NCI-H128 (cell line): ENCODE measurements at regions not wholly inside any gene's neighbourhood (a gene's known extent, or its start where the extent isn't known, plus 50 kb on each side); places are given as distances from the start of the nearest gene placed in this dataset.

Source experiments
- DNase-seq: peaks from one replicate; lab custom pipeline; 2025; ENCODE audit not compliant: unreplicated experiment; lab: John Stamatoyannopoulos, UW

DNA sequence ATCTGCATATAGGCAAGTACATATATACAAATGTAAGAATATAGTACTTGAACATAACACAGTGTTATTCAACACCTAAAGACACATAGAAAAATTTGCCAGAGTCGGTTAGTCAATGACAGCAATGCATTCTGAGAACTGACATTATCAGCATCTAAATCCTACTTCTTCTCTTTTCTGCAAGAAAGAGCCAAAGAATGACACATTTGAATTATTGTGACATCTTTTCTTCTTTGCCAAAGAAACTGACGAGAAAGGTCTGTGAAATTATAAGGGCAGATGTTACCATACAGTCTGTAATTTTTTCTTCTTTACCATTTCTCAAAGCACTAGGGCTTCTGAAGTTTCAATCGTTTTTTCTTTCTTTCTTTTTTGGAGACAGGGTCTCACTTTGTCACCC is 350.9 kb upstream of the NBEA start:
- no peak for DNase-seq

GRCh38 chr13:34591900-34592529 is 350.1 kb upstream of the NBEA start:
- DNase-seq = no peak

- DNase-seq = no peak
Observed at GRCh38 chr13:34593658-34594057, 348.4 kb upstream of the NBEA start.

- DNase-seq = no peak
Observed at GRCh38 chr13:34594507-34594906, 347.6 kb upstream of the NBEA start.

DNA sequence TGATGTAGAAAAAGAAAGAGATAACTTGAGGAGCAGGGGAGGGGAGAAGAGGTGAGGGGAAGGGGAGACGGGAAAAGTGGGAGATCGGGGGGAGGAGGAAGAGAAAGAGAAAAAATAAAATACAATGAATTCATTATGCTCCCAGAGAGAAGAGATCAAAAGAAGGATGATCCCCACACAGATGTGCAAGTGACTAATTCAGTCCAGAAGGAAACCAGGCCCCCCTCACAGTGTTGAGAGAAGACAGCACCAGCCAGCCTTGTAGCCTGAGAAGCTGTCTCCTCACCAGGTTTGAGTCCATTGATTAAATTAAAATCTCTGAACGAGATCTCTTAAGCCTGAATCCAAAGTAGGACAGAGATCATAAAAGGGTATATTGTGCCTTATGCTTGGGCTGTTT is 333.7 kb upstream of the NBEA start:
- DNase-seq = no peak

DNA sequence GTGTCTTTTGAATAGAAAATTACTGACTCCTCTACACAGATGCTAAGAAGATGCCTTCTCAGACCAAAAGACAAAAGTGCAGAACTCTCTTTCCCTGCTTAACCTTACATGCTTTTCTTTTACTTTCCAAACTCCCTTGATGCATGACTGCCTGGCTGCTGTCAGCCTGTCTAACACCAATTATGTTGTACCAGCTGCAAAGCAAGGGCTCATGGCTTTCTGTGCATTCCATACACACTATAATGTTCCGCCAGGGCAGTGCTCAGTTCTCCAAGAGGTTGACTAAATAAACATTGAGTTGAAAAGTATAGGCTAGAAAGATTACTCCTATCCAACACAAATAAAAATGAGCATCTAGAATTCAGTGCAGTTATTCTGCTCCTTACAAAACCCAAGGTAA is 330.4 kb upstream of the NBEA start:
- DNase-seq = no peak

- no peak for DNase-seq
Observed at GRCh38 chr13:34617473-34618083, 324.5 kb upstream of the NBEA start.

GRCh38 chr13:34618654-34619053 is 323.4 kb upstream of the NBEA start:
- no peak for DNase-seq

GRCh38 chr13:34619326-34619725 is 322.7 kb upstream of the NBEA start:
- no peak for DNase-seq

DNA sequence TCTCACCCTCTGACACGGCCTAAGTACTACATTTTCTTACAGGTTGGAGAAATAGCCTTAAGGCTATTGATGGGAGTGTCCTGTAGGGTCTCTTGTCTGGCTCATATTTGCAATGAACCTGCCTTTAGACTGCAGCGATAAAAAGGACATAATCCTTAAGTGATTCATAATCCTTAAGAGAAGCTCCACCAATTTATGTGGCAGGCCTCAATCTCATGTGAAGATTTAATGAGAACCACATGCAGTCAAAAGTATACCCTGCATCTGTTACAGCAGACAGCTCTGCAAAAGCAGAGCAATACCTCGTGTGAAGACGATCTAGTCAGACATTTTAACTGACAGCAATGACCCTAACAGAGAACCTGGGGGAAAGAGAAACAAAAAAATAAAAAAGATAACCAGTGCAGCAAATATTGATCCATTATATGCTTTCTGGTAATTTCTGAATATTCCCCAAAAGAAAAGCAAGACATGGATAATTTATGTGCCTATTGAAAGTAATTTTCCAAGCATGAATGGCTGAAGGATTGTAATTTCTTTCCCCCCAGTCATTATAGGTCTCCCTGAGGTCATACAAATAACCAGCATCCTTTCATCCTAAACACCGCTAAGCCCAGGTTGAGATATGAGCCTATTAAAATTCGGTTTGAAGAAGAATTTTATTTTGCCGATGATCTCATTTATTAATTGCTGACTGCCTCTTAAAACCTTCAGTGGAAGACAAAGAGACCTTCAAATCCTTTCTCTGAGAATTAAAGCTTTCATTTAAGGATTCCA is 321.8 kb upstream of the NBEA start:
- no peak for DNase-seq

- DNase-seq = no peak
Observed at GRCh38 chr13:34620862-34621261, 321.2 kb upstream of the NBEA start.

GRCh38 chr13:34623331-34623730 is 318.7 kb upstream of the NBEA start:
- DNase-seq = no peak

DNA sequence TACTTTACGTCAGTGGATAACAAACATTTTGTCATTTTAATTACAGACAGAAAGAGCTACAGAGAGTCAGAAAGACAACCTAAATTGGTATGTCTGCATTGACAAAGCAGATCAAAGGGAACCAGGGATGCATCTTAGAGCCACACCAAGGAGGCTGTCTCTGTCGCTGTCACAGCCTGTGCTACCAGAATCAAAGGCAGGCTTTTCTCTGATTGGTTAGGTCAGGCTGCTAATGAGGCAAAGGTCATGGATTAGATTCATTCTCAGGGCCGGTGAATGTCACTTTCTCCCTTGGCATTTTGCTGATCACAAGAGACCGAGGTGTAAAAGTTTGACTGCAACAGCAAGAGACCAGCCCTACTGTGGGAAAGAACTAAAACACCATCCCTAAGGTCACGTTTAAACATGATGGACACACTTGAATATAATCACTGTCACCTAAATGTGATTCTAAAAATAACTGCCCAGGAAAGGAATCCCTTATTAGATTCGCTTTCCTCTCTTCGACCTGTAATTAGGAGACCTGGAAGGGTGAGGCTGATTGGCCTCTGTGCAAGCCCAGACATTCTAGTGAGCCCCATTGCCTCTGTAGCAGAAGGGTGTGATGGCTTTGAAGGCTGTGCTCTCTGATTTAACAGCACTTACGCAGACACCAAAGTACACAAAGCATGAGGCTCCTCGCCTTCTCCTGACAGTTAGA is 314.4 kb upstream of the NBEA start:
- no peak for DNase-seq

- no peak for DNase-seq
Observed at GRCh38 chr13:34628209-34628682, 313.8 kb upstream of the NBEA start.

- DNase-seq = no peak
Observed at GRCh38 chr13:34634448-34634847, 307.6 kb upstream of the NBEA start.

DNA sequence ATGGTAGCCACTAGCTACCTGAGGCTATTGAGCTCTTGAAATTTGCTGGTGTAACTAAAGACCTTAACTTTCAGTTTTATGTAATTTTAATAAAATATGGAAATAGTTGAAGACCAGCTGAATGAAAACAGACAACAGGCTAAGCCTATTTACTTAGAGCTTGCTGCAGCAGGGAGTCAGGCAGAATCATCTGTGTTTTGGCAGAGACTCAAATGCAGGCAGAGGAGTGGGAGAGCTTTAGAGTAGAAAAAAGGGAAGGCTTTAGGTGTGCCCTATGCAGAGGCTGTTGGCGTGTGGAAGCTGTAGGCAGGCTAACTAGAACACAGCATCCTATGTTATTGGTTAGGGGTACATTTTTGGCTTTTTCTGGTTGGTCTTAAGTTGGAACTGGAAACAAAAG is 304.9 kb upstream of the NBEA start:
- no peak for DNase-seq

DNA sequence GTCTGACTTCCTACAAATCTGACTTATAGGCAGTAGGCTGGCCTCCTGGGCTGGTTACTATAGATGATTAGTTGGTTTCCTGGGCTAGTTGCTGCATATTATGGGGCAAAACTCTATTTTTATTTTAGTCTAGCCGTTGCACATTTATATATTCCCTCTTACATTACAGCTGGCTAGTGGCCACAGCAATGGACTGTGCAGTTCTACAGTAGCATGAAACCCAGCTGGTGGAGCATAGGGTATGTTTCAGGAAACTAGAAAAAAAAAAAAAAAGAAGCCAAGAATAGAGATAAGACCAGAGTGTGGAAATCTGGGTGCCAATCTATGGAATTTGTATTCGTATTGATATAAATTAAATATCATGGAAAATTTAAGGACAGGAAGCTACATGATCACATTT is 304.4 kb upstream of the NBEA start:
- no peak for DNase-seq

GRCh38 chr13:34638897-34639296 is 303.2 kb upstream of the NBEA start:
- DNase-seq = no peak

- DNase-seq = no peak
Observed at GRCh38 chr13:34640179-34640992, 301.7 kb upstream of the NBEA start.

DNA sequence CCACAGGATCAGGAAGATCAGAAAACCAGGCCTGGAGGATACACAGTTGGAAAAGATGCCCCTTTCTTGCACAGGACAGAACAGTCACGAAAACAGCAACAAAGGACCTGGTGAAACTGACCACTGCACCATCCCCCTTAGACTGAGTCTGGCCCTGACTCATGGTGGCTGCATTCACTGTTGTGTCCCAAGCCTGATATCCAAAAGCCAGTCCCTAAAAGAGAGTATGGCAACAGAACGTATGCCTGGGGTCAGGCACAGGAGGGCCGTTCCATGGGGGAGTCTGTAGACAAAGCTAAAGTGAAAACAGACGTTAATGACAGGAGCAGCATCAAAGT is 301.1 kb upstream of the NBEA start:
- DNase-seq = no peak
